CD4-positive, alpha-beta T cell treated with Interleukin-4 for 4 hours (primary cell): ENCODE measurements at regions not wholly inside any gene's neighbourhood (a gene's known extent, or its start where the extent isn't known, plus 50 kb on each side); places are given as distances from the start of the nearest gene placed in this dataset.

ENCODE experiments used
- DNase-seq: peaks from one replicate; pipeline ENCODE4 v3.0.0-alpha.2; 2020

DNA sequence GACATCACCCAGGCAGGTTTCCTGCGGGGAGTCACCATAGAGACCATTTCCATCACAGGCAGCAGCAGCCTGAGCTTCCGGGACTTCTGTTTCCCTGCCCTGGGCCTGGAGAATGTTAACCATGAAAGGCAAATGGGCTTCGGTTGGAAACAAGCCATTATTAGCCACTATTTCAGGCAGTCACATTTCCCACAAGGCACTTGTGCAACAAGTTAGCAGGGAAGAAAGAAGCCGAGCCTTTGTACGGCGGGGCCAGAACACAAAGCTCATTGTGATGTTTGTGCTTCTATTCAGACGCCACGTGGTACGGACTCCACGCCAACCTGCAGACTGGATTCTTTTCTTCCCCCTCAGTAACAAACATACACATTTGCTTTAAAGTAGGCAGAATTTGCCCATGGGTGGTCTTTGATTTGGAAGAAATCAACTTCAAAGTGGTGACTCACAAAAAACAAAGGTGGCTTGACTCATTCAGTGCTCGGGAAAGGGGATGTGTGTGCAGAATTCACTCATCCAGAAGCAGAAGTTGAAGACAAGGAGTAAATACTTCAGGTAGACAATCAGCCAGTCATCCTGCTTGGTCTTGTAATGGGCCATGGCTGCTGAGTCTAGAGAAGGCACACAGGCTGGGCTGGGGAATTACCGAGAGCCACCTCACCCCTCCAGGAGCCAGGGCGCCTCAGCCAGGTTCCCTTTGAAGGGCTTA, 154.2 kb upstream of the PRMT8 start:
- no peak for DNase-seq

DNA sequence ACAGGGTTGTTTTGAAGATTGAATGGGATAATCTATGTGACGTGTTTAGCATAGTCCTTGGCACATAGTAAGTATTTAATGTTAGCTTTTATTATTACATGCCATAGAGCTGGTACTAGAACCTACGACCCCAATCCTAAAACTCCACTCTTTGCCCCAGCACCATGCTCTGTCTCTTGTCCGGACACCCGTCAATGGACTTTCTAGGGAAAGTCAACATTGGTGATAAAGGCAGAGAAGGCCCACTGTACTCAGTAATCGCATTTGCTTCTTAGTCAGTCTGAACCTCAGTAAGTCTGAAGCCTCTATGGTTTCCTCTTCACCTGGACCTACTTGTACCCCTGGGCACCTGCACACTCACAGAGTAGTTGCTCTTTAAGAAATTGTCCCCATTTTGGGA, 153.1 kb upstream of the PRMT8 start:
- no peak for DNase-seq

DNA sequence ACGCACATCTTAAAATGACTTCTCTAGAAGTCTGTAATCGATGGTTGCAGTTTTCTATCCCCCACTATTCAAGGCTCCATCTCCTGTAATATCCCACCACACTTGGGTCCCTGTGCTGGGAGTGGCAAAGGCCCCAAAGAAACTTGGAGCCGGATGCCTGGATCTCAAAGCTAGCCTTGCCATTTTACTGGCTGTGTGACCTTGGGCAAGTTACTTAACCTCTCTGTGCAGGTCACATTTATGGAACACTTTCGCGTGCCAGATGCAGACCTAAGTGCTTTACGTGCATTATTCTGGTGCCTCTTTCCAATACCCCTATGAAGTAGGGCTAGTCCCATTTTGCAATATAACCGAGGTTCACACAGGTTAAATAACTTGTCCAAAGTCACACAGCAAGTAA, 151.8 kb upstream of the PRMT8 start:
- no peak for DNase-seq

DNA sequence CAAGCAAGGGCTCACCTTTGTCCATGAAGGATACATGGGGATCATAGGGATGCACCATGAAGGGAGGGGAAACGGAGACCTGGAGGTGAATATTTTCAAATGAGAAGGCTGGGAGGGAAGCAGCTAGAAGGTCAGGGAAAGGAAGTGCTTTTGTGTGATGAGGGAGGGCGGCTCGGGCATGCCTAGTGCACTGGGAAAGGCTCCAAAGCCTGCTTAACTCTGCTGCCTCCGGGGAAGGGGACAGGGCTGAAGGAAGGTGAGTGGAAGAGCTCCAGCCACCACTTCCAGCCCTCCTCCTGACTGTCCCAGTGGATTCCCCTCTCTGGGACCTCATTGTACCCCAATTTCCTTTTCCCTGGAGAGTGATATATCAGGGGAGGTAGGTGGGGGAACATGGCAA, 149.4 kb upstream of the PRMT8 start:
- DNase-seq: no peak

DNA sequence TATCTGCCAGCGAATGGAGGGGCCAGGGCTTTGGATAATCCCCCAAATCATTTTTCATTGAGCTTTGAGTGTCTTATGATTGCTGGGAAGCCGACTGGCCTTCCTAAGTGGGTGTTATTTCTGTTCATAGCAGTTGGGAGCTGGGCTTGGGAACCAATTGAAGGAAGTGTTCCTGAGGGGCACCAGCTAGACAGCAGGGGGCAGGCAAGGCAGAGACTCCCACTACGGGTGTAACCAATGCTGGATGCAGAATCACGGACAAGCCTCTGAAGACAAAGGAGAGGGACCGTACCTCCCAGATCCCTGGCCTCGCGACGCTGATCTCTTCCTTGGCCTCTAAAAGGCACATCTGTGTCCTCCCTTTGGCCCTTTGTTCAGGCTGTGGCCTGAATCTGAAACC, 149.0 kb upstream of the PRMT8 start:
- no peak for DNase-seq

DNA sequence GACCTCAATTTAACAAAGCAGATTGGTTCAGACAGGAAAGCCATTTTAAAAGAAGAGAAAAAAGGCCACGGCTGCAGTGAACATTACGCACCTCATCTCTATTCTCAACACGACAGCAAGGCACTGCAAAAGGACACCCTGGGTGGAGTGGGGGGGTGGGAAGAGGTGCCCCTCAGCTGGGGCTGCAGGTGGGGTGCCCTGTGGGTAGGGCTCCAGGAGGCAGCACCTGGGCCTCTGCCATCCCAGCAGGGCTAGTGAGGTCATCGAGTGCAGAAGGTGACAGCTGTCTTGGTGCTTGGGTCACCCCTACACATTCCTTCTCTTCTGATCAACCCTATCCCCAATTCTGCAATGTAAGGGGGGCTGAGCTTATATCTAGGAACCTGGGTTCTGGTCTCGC, 142.9 kb upstream of the PRMT8 start:
- DNase-seq: no peak

DNA sequence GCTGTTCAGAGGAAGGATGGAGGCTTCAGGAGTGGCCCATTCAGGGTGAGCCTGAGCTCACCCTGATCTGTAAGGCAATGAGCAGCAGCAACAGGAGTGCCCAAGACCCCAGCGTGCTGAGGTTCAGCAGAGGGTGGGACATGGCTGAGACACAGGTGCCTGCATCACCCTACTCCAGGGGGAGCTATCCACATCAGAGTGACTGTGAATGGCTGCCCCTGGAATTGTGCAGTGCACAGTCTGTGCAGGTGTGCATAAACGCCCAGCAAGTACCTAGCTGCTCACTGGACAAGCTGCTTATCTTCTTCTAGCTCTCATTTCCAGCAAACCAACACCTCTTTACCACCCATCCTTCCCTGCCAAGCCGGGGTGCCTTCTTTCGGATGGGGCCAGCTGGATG, 140.6 kb upstream of the PRMT8 start:
- no peak for DNase-seq

DNA sequence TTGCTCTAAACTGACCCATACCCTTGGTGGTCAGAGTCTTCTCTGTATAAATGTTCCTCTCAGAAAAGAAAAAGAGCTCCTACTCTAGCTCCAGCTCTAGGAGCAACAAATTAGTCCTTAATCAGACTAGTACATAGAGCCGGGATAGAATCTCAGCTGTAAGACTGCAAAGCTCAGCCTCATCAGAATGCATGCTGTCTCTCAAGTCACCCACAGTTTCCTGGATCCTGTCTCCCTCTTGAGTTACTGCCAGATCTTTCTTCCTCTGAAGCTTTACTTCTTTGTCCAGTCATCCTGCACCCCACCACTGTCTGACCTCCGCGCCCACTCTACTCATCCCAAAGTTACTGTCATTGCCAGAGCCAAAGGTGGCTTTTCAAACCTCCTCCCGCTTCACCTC, 139.3 kb upstream of the PRMT8 start:
- no peak for DNase-seq

DNA sequence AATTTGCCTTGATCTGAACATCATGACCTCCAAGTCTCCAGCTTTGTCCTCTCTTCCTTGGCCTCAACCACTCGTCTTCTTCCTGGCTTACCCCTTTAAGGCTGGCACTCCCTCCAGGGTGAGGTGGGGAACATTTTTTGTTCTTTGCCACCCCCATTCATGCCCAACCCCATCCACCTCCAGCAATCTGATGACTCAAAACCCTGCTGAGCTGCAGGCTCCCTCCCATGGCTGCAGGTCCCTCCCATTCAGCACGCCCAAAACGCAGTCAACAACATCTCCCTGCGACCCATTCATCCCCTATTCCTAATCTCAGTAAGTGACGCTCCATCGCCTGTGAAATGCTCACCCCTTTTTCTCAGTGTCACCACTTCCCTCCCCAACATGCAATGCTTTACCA, 138.8 kb upstream of the PRMT8 start:
- DNase-seq: no peak

DNA sequence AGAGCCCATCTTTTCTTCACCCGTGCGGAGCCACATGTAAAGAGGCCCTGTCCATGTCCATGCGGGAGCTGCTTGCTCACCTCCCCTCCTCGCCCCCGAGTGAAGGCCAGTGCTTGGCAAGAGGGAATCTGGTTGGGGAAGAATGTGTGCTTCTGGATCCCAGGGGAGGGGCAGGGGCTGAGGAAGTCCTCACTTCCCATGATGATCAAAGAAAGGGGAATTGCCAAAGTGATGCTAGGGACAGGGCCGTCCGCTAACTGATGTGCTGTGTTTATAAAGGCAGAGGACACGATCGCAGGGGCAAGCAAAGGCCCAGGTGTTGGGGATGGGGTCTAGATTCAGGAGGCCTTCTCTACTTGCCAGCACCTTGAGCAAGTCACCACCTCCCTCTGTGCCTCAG, 137.4 kb upstream of the PRMT8 start:
- no peak for DNase-seq

DNA sequence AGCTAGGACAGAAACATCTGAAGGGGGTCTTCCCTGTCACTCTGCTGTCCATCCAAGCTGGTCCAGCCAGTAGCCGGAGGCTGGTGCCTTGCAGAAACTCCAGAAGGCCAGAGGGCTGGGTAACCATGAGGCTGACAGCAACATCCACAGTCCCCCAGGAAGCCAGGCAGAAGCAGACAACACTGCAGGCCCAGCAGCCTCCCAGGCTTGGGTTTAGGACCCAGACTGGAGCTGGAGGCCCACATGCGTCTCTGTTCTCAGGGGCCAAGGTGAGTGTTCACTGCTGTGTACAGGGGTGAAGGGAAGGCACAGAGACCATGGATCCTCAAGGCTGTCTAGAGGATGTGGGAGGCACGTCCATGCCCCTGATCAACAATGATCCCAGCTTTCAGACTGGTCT, 136.4 kb upstream of the PRMT8 start:
- no peak for DNase-seq

DNA sequence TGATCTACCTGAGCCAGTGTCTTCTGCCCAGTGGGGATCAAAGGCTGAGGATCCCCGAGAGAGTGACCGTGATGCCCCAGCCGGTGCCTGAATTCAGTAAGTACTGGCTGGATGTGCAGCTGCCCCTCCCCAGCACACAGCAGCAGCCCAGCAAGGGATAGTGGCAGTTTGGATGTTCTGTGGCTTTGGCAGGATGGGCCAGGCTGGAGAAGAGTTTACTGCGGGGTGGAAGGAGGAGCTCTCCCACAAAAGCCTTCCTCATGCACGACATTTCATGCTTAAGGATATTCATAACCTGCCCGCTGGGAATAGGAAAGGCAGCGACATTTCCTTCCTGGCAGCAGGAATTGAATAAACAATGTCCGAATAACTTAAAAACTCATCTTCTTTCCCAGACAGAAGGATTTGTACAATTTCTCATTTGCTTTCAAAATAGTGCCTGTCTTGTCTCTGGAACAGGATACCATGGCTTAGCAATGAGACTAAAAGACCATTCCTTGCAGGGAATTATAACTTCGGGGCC, 135.6 kb upstream of the PRMT8 start:
- DNase-seq: no peak

DNA sequence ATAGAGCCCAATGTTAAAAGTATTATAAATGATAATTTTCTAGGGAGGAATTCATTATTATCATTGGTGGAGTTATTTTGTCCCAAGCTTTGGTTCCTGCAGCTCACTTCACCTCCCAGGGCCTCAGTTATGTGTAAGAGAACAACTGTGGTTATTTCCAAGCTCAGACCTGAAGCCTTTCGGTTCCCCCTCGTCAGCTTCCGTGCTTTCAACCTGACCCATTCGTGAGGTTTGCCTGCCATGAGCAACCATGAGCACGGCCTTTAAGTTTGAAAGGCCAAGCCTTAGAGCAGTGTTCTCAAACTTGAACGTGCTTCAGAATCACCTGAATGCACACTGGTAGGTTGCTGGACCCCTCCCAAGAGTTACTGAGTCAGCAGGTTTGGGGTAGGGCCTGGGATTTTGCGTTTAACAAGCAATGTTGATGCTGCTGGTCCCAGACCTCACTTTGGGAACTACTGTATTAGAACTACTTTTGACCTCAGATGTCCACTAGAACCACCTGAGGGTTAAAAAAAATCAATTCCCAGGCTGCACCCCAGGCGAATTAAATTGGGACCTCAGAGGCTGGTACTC, 133.0 kb upstream of the PRMT8 start:
- no peak for DNase-seq

DNA sequence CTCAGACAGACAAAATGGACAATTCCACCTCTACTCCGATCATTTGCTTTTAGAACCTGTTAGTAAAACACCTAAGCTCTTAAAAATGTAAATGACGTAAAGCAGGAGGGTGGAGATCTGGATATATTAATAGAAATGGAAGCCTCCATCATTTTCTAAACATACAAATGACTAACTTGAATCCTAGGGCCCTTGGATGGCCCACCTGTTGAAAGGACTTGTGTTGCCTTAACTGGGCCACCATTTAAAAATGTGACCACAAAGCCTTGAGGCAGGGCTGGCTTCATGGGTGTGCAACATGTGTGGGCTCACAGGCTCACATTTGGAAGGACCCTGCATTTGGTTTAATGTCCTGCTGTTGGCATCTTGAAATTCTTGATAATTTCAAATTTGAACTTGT, 131.5 kb upstream of the PRMT8 start:
- DNase-seq: no peak

DNA sequence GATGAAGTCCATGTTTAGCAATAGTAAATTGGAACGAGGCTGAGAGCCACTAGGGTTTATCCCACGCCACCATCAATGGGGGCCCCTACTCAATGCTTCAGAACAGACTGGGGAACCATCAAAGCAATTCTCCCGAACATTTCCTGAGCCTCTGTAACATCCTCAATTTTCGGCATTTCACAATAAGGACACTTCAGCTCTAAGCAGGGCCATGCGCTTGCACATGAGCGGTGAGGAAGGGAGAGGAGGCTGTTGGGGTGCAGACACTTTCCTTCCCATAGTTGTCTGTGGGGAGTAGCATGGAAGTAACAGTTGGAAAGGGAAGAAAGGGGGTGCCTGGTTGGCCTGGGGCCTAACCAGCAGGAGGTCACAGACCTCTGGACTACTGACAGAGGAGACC, 129.9 kb upstream of the PRMT8 start:
- no peak for DNase-seq

DNA sequence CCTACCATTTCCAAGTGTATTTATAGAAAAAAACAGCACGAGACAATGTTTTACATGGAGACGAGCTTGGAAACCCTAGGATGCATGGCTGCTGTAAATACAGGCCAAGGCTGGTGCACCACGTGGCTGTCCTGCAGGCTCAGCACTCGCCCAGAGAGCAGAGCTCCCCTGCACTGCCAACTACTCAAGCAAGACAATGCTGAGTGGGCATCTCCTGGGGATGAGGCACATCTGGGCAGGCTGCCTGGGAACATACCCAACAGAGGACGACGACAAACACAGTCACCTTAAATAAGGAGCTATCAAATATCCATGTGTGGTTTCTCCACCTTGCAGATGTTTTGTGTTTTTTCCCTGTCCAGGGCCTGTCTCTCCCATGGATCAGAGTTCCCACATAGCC, 128.3 kb upstream of the PRMT8 start:
- no peak for DNase-seq

DNA sequence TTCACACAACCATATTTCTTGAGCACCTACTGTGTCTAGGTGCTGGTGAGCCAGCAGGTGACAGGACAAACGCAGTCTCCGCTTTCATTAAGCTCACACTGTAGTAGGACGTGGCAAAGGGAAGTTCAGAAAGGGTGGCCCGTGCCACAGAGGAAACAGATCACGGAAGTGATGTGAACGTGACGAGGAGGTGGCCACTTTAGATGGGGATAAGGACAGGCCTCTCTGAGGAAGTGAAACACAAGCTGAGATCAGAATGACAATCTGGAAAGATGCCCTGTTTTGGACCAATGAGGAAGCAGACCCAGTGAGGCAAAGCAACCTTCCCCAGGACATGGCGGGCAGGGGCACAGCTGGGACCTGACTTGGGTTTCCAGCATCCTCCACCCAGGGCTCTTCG, 127.4 kb upstream of the PRMT8 start:
- DNase-seq: peak; percentile 4

DNA sequence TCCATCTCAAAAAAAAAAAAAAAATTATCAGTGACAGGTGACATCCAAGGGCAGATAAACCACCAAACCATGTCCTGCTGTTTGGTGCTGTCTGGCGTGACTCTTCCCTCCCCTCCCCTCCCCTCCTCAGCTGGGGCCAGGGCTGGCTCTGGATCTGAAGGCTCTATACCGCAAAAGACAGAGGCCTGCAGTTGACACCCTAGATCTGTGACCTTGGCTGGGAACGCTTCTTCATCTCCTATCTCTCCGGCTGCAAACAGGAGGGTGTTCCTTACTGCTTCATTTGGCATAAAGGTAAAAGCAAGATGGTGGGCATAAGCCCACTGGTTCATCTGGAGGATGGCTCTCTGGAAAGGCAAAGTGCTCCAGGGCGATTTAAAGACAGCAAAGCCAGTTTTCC, 126.8 kb upstream of the PRMT8 start:
- DNase-seq: no peak

DNA sequence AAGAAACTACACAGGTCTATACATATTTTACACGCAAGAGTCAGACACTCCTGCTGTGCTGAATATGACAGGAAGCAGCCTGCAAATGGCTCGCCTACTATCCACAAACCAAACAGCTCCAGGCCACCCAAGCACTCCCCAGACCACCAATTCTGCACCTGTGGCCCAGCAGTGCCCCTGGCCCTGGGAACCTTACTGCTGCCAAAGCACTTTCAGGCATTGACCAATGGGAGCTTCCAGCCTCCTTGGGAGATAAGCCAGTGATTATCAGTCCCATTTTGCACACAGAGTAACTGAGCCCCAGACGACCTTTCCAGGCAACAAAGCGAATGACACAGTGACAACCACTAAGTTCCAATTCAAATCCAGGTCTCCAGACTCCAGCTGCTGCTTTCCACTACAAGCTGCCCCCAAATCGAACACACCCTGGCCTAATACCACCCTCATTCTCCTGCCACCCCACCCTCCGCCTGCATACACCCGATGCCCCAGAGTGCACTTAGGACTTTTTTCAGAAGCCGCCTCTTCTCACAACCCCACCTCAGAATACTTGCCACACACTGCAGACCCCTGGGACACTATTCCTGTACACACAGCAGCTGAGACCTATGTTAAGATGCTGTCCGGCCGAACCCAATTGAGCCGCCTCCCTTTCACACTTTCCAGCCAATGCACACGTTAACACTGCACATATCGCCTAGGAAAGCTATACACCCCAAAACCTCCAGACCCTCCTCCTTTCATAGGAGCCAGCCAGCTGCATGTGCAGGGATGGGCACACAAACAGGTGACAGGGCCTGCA, 126.1 kb upstream of the PRMT8 start:
- DNase-seq: no peak

DNA sequence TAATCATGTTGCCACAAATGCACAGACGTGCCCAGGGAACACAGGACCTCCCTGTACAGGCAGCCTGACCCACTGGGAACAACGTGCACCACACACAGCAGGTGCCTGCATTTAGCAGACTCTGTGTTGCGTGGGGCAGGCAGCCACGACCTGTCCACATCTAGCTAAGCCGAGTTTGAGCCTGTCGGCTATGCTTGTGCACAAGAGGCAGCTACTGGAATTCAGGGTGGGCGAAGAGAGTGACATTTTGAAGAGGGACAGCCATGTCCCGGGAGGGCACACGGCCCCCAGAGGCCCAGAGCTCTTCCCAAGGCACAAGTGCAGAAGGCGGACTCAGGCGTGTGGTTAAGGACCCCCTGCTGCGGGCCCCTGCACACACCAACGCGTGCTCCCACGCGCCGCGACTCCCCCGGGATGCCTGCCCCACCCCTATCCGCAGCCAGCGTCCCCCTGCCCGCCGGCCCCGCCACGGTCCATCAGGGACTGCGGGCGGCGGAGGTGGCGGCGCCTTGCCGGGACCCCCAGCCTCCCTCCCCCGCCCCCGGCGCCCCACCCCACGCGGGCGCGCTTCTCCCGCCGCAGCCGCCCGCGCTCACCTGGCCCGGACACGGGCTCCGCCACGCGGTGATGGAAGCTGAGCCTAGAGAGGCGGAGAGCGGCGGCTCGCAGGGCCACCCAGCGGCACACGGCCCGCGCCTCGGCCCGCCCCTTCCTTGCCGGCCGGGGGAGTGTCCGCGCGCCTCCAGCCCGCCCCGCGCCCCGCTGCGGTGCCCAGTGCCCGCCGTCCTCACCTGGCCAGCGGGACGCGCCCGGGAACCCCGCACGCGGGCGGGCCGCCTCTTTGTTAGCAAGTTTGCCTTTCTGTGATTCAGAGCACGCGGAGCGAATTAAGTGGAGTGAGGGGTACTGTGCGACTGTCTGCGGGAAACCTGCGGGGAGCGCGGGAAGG, 125.3 kb upstream of the PRMT8 start:
- DNase-seq: no peak

DNA sequence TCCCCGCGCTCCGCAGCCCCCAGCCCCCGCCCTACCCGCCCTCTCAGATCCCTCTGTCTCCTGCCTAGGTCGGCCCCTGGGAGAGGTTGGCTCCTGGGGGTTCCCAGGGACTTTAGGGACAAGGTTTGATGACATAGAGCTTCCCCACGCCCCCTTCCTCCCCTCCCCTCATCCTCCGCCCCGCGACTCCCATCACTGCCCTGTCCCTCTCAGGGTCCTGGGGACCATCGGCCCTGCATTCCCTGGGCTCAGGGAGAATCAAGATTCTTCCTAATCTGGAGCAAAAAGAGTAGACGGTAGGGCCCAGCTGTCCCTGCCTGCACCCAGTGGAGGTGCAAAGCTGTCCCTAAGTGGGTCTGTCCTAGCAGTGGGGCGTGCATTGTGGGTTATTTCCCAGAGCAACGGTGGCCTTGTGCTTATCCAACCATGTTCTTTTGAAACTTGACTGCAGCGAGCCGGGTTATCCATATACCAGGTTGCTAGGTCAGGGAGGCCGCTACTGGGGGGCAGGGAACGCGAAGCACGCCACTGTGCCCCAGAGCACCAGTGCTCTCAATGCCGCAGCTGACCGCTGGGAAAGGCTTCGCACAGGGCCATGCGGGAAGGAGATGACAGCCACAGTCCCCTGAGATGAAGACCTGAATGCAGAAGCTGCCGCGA, 124.4 kb upstream of the PRMT8 start:
- no peak for DNase-seq

DNA sequence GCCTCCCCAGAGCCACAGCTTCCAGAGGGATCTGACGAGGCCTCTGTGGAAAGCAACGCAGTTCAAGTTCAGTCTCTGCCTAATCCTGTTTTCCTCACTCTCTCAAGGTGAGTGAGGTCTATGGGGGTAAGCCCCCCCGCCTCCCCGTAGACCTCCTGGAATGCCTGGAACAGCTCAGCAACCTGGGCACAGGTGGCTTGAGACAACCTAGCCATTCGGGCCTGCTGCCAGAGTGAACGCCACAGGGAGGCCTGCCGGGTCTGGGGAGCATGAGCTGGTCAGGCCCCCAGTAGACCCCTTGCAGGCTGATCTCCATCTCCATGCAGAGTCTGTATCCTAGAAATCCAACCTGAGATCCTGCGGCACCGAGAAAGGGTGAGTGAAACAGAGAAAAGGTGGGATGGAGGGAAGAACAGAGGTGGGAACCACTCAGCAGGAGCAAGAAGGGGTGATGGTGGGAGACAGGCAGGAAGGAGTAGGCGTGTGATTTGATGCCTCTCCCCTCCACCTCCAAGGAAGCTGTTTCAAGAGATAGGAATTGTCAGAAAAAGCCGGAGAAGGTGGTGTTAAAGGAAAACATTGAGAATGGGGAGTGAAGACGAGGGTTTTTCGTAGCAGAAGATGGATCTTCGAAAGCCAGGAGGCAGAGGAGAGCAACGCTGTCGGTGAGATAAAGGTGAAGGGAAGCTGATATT, 123.1 kb upstream of the PRMT8 start:
- DNase-seq: no peak
